ENCODE measurements at regions not wholly inside any gene's neighbourhood (a gene's known extent, or its start where the extent isn't known, plus 50 kb on each side); places are given as distances from the start of the nearest gene placed in this dataset.

- no peak for TF ChIP-seq CTCF (IDR thresholded peaks at IDR 0.05)
- no peak for TF ChIP-seq EZH2 (IDR thresholded peaks at IDR 0.05; ENCODE audit: borderline replicate concordance, insufficient read depth, low read depth, low read length, poor library complexity, severe bottlenecking)
- H3K79me2 ChIP-seq (ENCODE audit: control insufficient read depth, insufficient read depth, low read length) = no peaks in the 10 kb centered on the region
- Mint-ChIP-seq H3K9me3 (ENCODE audit: insufficient read depth) (peaks cover 11% of the 10 kb centered on the region), H3K27ac (no peak overlapping the region), H3K4me3 (no peak overlapping the region), H3K4me1 (no peaks in the 10 kb centered on the region), H3K27me3 (no peaks in the 10 kb centered on the region)
- H3K4me3 ChIP-seq (ENCODE audit: control extremely low read depth in 1 of 5, extremely low read depth in 1 of 5, insufficient read depth in 1 of 5, low read depth in 2 of 5, low read length in 4 of 5) = no peak overlapping the region
- intact Hi-C loops (cut with micrococcal nuclease) = no loop called here
- H2AFZ ChIP-seq (ENCODE audit: insufficient read depth, low read depth, low read length, poor library complexity, severe bottlenecking) = no peak overlapping the region
- no peaks in the 10 kb centered on the region for H4K20me1 ChIP-seq (ENCODE audit: control insufficient read depth, insufficient read depth, low read length, poor library complexity, severe bottlenecking)
- ATAC-seq (ENCODE audit: low read depth) (no peak), DNase-seq (no peak)
- POLR2A ChIA-PET = no interaction called here
- H3K36me3 ChIP-seq (replicated peaks in 1 of 2; ENCODE audit: control extremely low read depth in 1 of 2, control insufficient read depth in 1 of 2, extremely low read depth in 1 of 2, insufficient read depth in 2 of 2, low read length in 1 of 2) = no peaks in the 10 kb centered on the region
- CTCF ChIA-PET = no interaction called here
- no peaks in the 10 kb centered on the region for H3K4me1 ChIP-seq (ENCODE audit: control insufficient read depth in 2 of 2, insufficient read depth in 2 of 2, low read length in 2 of 2)
- H3K9me3 ChIP-seq (ENCODE audit: control extremely low read depth in 1 of 3, control insufficient read depth in 2 of 3, insufficient read depth in 1 of 3, low read length in 2 of 3) = peaks cover 0 to 12% (median 6%) of the 10 kb centered on the region in 3 donors
- no peak overlapping the region for H3K4me2 ChIP-seq (replicated peaks; ENCODE audit: low read depth, low read length, poor library complexity, severe bottlenecking)
- H3K9ac ChIP-seq (ENCODE audit: low read length) = no peak overlapping the region
- H3K27ac ChIP-seq (ENCODE audit: low read length in 2 of 2) = no peak overlapping the region
- no peaks in the 10 kb centered on the region for H3K27me3 ChIP-seq (replicated peaks in 1 of 4; ENCODE audit: control extremely low read depth in 1 of 4, control insufficient read depth in 3 of 4, insufficient read depth in 4 of 4, low read length in 3 of 4)
Measured at GRCh38 chr13:59601993-59602392, 561.7 kb downstream of the DIAPH3 start.

GRCh38 chr13:59603646-59604045 lies 560.1 kb downstream of the DIAPH3 start:
- ChIA-PET CTCF (no interaction called here), POLR2A (no interaction called here)
- no peak for ATAC-seq (ENCODE audit: low read depth)
- H3K27ac ChIP-seq (ENCODE audit: low read length in 2 of 2) = no peak overlapping the region
- H3K9ac ChIP-seq (ENCODE audit: low read length) = no peak overlapping the region
- intact Hi-C loops (cut with micrococcal nuclease) = no loop called here
- no peak for DNase-seq
- Mint-ChIP-seq H3K4me3 (no peak overlapping the region), H3K27me3 (no peaks in the 10 kb centered on the region), H3K9me3 (ENCODE audit: insufficient read depth) (peaks cover 11% of the 10 kb centered on the region), H3K27ac (no peak overlapping the region), H3K4me1 (no peaks in the 10 kb centered on the region)
- WGBS (ENCODE audit: insufficient coverage) = 100% methylated on average over 1 of the region's 2 CpGs
- H4K20me1 ChIP-seq (ENCODE audit: control insufficient read depth, insufficient read depth, low read length, poor library complexity, severe bottlenecking) = no peaks in the 10 kb centered on the region
- peaks cover 0 to 6% (median 5%) of the 10 kb centered on the region in 3 donors for H3K9me3 ChIP-seq (ENCODE audit: control extremely low read depth in 1 of 3, control insufficient read depth in 2 of 3, insufficient read depth in 1 of 3, low read length in 2 of 3)
- H3K36me3 ChIP-seq (replicated peaks in 1 of 2; ENCODE audit: control extremely low read depth in 1 of 2, control insufficient read depth in 1 of 2, extremely low read depth in 1 of 2, insufficient read depth in 2 of 2, low read length in 1 of 2) = no peaks in the 10 kb centered on the region
- TF ChIP-seq EZH2 (IDR thresholded peaks at IDR 0.05; ENCODE audit: borderline replicate concordance, insufficient read depth, low read depth, low read length, poor library complexity, severe bottlenecking) (no peak), CTCF (IDR thresholded peaks at IDR 0.05) (no peak)
- no peak overlapping the region for H3K4me3 ChIP-seq (ENCODE audit: control extremely low read depth in 1 of 5, extremely low read depth in 1 of 5, insufficient read depth in 1 of 5, low read depth in 2 of 5, low read length in 4 of 5)
- no peaks in the 10 kb centered on the region for H3K27me3 ChIP-seq (replicated peaks in 1 of 4; ENCODE audit: control extremely low read depth in 1 of 4, control insufficient read depth in 3 of 4, insufficient read depth in 4 of 4, low read length in 3 of 4)
- no peaks in the 10 kb centered on the region for H3K4me1 ChIP-seq (ENCODE audit: control insufficient read depth in 2 of 2, insufficient read depth in 2 of 2, low read length in 2 of 2)
- H3K4me2 ChIP-seq (replicated peaks; ENCODE audit: low read depth, low read length, poor library complexity, severe bottlenecking) = no peak overlapping the region
- no peak overlapping the region for H2AFZ ChIP-seq (ENCODE audit: insufficient read depth, low read depth, low read length, poor library complexity, severe bottlenecking)
- no peaks in the 10 kb centered on the region for H3K79me2 ChIP-seq (ENCODE audit: control insufficient read depth, insufficient read depth, low read length)
